ENCODE measurements at regions not wholly inside any gene's neighbourhood (a gene's known extent, or its start where the extent isn't known, plus 50 kb on each side); places are given as distances from the start of the nearest gene placed in this dataset.

GRCh38 chr2:234676109-234676782, 179.4 kb upstream of the ARL4C start:
- DNase-seq (no peak), ATAC-seq (peak; percentile 37)
- intact Hi-C loops (cut with DNase I, micrococcal nuclease) = no loop called here

GRCh38 chr2:234674781-234675201, 177.9 kb upstream of the ARL4C start:
- DNase-seq = no peak
- intact Hi-C loops (cut with DNase I, micrococcal nuclease) = no loop called here
- ATAC-seq = no peak

GRCh38 chr2:234673961-234674759, 177.3 kb upstream of the ARL4C start:
- DNase-seq = no peak
- intact Hi-C loops (cut with DNase I, micrococcal nuclease) = no loop called here
- no peak for ATAC-seq

GRCh38 chr2:234673501-234673900, 176.6 kb upstream of the ARL4C start:
- DNase-seq = no peak
- intact Hi-C loops (cut with DNase I, micrococcal nuclease) = no loop called here

GRCh38 chr2:234672498-234673150, 175.7 kb upstream of the ARL4C start:
- ATAC-seq = no peak
- no peak for DNase-seq
- intact Hi-C loops (cut with DNase I, micrococcal nuclease) = no loop called here

More at GRCh38 chr2:234673501-234673900, 176.6 kb upstream of the ARL4C start:
- no peak for ATAC-seq

- DNase-seq (no peak), ATAC-seq (no peak)
- intact Hi-C loops (cut with DNase I, micrococcal nuclease) = no loop called here
Measured at GRCh38 chr2:234671716-234672115, 174.8 kb upstream of the ARL4C start.

- ATAC-seq (no peak), DNase-seq (no peak)
- intact Hi-C loops (cut with DNase I, micrococcal nuclease) = no loop called here
Measured at GRCh38 chr2:234671231-234671630, 174.3 kb upstream of the ARL4C start.

- DNase-seq (no peak), ATAC-seq (no peak)
- intact Hi-C loops (cut with DNase I, micrococcal nuclease) = no loop called here
Measured at GRCh38 chr2:234670806-234671205, 173.9 kb upstream of the ARL4C start.

- no peak for DNase-seq
- no peak for ATAC-seq
- intact Hi-C loops (cut with DNase I, micrococcal nuclease) = no loop called here
Measured at GRCh38 chr2:234670052-234670451, 173.2 kb upstream of the ARL4C start.

- intact Hi-C loops (cut with DNase I, micrococcal nuclease) = no loop called here
- ATAC-seq (no peak), DNase-seq (no peak)
Measured at GRCh38 chr2:234669621-234670020, 172.7 kb upstream of the ARL4C start.

- intact Hi-C loops (cut with DNase I, micrococcal nuclease) = no loop called here
- no peak for ATAC-seq
- no peak for DNase-seq
Measured at GRCh38 chr2:234669001-234669400, 172.1 kb upstream of the ARL4C start.

- no peak for ATAC-seq
- no peak for DNase-seq
- intact Hi-C loops (cut with DNase I, micrococcal nuclease) = no loop called here
Measured at GRCh38 chr2:234666911-234667310, 170.0 kb upstream of the ARL4C start.

GRCh38 chr2:234665304-234665703, 168.4 kb upstream of the ARL4C start:
- ATAC-seq (no peak), DNase-seq (no peak)
- intact Hi-C loops (cut with DNase I, micrococcal nuclease) = no loop called here

- DNase-seq (no peak), ATAC-seq (no peak)
Measured at GRCh38 chr2:234661849-234662248, 165.0 kb upstream of the ARL4C start.

GRCh38 chr2:234661175-234661574, 164.3 kb upstream of the ARL4C start:
- no peak for ATAC-seq
- no peak for DNase-seq
- intact Hi-C loops (cut with DNase I, micrococcal nuclease) = no loop called here

More at GRCh38 chr2:234661849-234662248, 165.0 kb upstream of the ARL4C start:
- intact Hi-C loops (cut with DNase I, micrococcal nuclease) = no loop called here

GRCh38 chr2:234655706-234656105, 158.8 kb upstream of the ARL4C start:
- intact Hi-C loops (cut with DNase I, micrococcal nuclease) = no loop called here
- ATAC-seq (no peak), DNase-seq (no peak)

GRCh38 chr2:234650911-234651310, 154.0 kb upstream of the ARL4C start:
- DNase-seq = no peak
- intact Hi-C loops (cut with DNase I, micrococcal nuclease) = no loop called here
- no peak for ATAC-seq

GRCh38 chr2:234649951-234650350, 153.1 kb upstream of the ARL4C start:
- intact Hi-C loops (cut with DNase I, micrococcal nuclease) = no loop called here
- DNase-seq = no peak
- ATAC-seq = no peak

GRCh38 chr2:234643407-234643806, 146.5 kb upstream of the ARL4C start:
- DNase-seq (no peak), ATAC-seq (no peak)
- intact Hi-C loops (cut with DNase I, micrococcal nuclease) = no loop called here

GRCh38 chr2:234641086-234641485, 144.2 kb upstream of the ARL4C start:
- ATAC-seq (no peak), DNase-seq (no peak)
- intact Hi-C loops (cut with DNase I, micrococcal nuclease) = no loop called here
